ENCODE measurements at regions not wholly inside any gene's neighbourhood (a gene's known extent, or its start where the extent isn't known, plus 50 kb on each side); places are given as distances from the start of the nearest gene placed in this dataset.

DNA sequence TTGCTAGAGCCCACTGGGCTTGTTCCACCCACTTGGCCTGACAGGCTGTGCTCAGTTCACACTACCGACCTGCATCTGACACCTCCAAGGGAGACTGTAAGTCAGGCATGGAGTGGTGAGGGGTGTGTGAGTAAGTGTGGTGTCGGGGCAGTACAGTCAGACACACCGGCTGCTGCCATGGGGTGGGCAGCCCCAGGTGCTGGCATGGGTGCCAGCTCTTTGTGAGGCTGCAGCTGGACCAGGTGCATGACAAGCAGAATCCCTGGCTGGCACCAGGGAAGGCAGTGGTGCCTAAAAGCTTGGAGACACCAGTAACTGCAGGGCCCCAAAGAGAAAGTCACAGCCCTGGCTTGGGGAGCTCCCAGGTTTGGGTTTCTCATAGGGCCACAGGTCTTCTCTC, 665.0 kb downstream of the SH3BGRL start:
- no peaks in the 10 kb centered on the region for H3K36me3 ChIP-seq (ENCODE audit: control insufficient read depth in 2 of 2, insufficient read depth in 2 of 2, low read length in 1 of 2)
- H3K4me1 ChIP-seq (ENCODE audit: control insufficient read depth, insufficient read depth, low read length): no peaks in the 10 kb centered on the region
- TF ChIP-seq, protein P1, sequence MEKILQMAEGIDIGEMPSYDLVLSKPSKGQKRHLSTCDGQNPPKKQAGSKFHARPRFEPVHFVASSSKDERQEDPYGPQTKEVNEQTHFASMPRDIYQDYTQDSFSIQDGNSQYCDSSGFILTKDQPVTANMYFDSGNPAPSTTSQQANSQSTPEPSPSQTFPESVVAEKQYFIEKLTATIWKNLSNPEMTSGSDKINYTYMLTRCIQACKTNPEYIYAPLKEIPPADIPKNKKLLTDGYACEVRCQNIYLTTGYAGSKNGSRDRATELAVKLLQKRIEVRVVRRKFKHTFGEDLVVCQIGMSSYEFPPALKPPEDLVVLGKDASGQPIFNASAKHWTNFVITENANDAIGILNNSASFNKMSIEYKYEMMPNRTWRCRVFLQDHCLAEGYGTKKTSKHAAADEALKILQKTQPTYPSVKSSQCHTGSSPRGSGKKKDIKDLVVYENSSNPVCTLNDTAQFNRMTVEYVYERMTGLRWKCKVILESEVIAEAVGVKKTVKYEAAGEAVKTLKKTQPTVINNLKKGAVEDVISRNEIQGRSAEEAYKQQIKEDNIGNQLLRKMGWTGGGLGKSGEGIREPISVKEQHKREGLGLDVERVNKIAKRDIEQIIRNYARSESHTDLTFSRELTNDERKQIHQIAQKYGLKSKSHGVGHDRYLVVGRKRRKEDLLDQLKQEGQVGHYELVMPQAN (conservative IDR thresholded peaks at IDR 0.05): no peak
- TF ChIP-seq, protein P2, sequence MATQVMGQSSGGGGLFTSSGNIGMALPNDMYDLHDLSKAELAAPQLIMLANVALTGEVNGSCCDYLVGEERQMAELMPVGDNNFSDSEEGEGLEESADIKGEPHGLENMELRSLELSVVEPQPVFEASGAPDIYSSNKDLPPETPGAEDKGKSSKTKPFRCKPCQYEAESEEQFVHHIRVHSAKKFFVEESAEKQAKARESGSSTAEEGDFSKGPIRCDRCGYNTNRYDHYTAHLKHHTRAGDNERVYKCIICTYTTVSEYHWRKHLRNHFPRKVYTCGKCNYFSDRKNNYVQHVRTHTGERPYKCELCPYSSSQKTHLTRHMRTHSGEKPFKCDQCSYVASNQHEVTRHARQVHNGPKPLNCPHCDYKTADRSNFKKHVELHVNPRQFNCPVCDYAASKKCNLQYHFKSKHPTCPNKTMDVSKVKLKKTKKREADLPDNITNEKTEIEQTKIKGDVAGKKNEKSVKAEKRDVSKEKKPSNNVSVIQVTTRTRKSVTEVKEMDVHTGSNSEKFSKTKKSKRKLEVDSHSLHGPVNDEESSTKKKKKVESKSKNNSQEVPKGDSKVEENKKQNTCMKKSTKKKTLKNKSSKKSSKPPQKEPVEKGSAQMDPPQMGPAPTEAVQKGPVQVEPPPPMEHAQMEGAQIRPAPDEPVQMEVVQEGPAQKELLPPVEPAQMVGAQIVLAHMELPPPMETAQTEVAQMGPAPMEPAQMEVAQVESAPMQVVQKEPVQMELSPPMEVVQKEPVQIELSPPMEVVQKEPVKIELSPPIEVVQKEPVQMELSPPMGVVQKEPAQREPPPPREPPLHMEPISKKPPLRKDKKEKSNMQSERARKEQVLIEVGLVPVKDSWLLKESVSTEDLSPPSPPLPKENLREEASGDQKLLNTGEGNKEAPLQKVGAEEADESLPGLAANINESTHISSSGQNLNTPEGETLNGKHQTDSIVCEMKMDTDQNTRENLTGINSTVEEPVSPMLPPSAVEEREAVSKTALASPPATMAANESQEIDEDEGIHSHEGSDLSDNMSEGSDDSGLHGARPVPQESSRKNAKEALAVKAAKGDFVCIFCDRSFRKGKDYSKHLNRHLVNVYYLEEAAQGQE (IDR thresholded peaks at IDR 0.05; ENCODE audit: low read depth, low read length): no peak
- TF ChIP-seq ESRRA (IDR thresholded peaks at IDR 0.05; ENCODE audit: low read length) (no peak), FOXM1 (IDR thresholded peaks at IDR 0.05; ENCODE audit: low read depth, low read length) (no peak), SUZ12 (IDR thresholded peaks at IDR 0.05; ENCODE audit: unreplicated experiment) (no peak), ETV6 (conservative IDR thresholded peaks at IDR 0.05 in 1 of 2, IDR thresholded peaks at IDR 0.05 in 1 of 2; ENCODE audit: borderline replicate concordance in 1 of 2, low read depth in 1 of 2) (no peak), ZBED1 (IDR thresholded peaks at IDR 0.05; ENCODE audit: borderline replicate concordance) (no peak)
- TF ChIP-seq, protein P3, sequence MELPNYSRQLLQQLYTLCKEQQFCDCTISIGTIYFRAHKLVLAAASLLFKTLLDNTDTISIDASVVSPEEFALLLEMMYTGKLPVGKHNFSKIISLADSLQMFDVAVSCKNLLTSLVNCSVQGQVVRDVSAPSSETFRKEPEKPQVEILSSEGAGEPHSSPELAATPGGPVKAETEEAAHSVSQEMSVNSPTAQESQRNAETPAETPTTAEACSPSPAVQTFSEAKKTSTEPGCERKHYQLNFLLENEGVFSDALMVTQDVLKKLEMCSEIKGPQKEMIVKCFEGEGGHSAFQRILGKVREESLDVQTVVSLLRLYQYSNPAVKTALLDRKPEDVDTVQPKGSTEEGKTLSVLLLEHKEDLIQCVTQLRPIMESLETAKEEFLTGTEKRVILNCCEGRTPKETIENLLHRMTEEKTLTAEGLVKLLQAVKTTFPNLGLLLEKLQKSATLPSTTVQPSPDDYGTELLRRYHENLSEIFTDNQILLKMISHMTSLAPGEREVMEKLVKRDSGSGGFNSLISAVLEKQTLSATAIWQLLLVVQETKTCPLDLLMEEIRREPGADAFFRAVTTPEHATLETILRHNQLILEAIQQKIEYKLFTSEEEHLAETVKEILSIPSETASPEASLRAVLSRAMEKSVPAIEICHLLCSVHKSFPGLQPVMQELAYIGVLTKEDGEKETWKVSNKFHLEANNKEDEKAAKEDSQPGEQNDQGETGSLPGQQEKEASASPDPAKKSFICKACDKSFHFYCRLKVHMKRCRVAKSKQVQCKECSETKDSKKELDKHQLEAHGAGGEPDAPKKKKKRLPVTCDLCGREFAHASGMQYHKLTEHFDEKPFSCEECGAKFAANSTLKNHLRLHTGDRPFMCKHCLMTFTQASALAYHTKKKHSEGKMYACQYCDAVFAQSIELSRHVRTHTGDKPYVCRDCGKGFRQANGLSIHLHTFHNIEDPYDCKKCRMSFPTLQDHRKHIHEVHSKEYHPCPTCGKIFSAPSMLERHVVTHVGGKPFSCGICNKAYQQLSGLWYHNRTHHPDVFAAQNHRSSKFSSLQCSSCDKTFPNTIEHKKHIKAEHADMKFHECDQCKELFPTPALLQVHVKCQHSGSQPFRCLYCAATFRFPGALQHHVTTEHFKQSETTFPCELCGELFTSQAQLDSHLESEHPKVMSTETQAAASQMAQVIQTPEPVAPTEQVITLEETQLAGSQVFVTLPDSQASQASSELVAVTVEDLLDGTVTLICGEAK (IDR thresholded peaks at IDR 0.05; ENCODE audit: borderline replicate concordance): no peak
- TF ChIP-seq, protein P4, sequence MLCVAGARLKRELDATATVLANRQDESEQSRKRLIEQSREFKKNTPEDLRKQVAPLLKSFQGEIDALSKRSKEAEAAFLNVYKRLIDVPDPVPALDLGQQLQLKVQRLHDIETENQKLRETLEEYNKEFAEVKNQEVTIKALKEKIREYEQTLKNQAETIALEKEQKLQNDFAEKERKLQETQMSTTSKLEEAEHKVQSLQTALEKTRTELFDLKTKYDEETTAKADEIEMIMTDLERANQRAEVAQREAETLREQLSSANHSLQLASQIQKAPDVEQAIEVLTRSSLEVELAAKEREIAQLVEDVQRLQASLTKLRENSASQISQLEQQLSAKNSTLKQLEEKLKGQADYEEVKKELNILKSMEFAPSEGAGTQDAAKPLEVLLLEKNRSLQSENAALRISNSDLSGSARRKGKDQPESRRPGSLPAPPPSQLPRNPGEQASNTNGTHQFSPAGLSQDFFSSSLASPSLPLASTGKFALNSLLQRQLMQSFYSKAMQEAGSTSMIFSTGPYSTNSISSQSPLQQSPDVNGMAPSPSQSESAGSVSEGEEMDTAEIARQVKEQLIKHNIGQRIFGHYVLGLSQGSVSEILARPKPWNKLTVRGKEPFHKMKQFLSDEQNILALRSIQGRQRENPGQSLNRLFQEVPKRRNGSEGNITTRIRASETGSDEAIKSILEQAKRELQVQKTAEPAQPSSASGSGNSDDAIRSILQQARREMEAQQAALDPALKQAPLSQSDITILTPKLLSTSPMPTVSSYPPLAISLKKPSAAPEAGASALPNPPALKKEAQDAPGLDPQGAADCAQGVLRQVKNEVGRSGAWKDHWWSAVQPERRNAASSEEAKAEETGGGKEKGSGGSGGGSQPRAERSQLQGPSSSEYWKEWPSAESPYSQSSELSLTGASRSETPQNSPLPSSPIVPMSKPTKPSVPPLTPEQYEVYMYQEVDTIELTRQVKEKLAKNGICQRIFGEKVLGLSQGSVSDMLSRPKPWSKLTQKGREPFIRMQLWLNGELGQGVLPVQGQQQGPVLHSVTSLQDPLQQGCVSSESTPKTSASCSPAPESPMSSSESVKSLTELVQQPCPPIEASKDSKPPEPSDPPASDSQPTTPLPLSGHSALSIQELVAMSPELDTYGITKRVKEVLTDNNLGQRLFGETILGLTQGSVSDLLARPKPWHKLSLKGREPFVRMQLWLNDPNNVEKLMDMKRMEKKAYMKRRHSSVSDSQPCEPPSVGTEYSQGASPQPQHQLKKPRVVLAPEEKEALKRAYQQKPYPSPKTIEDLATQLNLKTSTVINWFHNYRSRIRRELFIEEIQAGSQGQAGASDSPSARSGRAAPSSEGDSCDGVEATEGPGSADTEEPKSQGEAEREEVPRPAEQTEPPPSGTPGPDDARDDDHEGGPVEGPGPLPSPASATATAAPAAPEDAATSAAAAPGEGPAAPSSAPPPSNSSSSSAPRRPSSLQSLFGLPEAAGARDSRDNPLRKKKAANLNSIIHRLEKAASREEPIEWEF (IDR thresholded peaks at IDR 0.05; ENCODE audit: insufficient replicate concordance, low read depth, low read length): no peak

More for the DNA sequence above, 665.0 kb downstream of the SH3BGRL start:
- WGBS (ENCODE audit: insufficient coverage, insufficient replicate concordance, low lambda C conversion rate, missing lambda C conversion rate): 41% methylated on average over 3 of the region's 3 CpGs
- H3K4me2 ChIP-seq (ENCODE audit: control insufficient read depth, insufficient read depth): no peak overlapping the region
- in situ Hi-C loops (cut with MboI) (no loop called here), intact Hi-C loops (cut with micrococcal nuclease; ENCODE audit: unreplicated experiment) (no loop called here)
- H3K4me3 ChIP-seq: no peak overlapping the region
- ChIA-PET SMC1A (ENCODE audit: uncharacterized antibody, unreplicated experiment) (no interaction called here), POLR2A (no interaction called here), RAD21 (ENCODE audit: unreplicated experiment) (no interaction called here), CTCF (no interaction called here)
- FAIRE-seq (no peak), ATAC-seq (no peak), DNase-seq (ENCODE audit: low read depth, low spot score) (no peak)
- BruUV-seq (replicated peaks): no TSS peak
- no peaks in the 10 kb centered on the region for H4K20me1 ChIP-seq (ENCODE audit: control insufficient read depth, insufficient read depth)
- H3K27me3 ChIP-seq (replicated peaks in 1 of 2; ENCODE audit: control insufficient read depth in 2 of 2, insufficient read depth in 2 of 2, low read length in 1 of 2): no peaks in the 10 kb centered on the region
- H3K9ac ChIP-seq (ENCODE audit: control insufficient read depth, insufficient read depth, low read length): no peak overlapping the region
- H2AFZ ChIP-seq (ENCODE audit: control insufficient read depth, low read depth, low read length): no peak overlapping the region
- no peaks in the 10 kb centered on the region; the same call in 2 of the 3 replicates for H3K9me3 ChIP-seq (replicated peaks; ENCODE audit: control insufficient read depth, insufficient read depth, low read length)
- H3K79me2 ChIP-seq (ENCODE audit: control insufficient read depth, insufficient read depth, low read length): no peaks in the 10 kb centered on the region
- no peak overlapping the region for H3K27ac ChIP-seq (ENCODE audit: control insufficient read depth, insufficient read depth)

Measured in GM12878 (cell line).